ENCODE measurements at regions not wholly inside any gene's neighbourhood (a gene's known extent, or its start where the extent isn't known, plus 50 kb on each side); places are given as distances from the start of the nearest gene placed in this dataset.
"Not testable (repeated sequence)": the region's sequence is repeated elsewhere in the genome, so short reads cannot be mapped to it uniquely, and the experiment has no call there.

DNA sequence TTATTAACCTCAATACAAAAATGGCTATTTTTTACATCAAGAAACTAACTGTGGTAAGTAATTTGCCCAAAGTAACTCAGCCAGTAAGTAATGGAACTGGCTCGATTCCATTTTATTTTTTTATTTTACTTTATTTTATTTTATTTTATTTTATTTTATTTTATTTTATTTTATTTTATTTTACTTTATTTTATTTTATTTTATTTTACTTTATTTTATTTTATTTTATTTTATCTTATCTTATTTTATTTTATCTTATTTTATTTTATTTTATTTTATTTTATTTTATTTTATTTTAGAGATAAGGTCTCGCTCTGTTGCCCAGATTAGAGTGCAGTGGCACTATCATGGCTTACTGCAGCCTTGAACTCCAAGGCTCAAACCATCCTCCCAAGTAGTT is 516.3 kb upstream of the API5 start:
- DNase-seq = not testable (repeated sequence)

DNA sequence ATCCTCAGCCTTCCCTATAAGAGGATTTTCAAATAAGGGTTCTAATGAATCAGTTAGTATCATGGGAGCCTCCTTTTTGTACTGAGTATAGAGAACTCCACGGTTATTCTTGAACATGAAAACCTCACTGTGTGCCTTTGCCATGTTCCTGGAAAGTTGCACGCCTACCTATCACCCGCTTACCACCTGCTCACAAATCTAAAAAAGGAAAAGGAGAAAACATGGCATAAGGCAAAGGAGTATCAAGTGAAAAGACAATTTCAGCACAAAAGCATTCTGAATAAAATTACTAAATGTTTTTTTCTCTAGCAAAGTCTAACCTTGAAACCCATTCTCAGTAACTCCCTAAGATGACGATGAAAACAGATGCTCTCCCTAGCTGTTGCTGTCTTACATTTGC is 511.8 kb upstream of the API5 start:
- DNase-seq = no peak

DNA sequence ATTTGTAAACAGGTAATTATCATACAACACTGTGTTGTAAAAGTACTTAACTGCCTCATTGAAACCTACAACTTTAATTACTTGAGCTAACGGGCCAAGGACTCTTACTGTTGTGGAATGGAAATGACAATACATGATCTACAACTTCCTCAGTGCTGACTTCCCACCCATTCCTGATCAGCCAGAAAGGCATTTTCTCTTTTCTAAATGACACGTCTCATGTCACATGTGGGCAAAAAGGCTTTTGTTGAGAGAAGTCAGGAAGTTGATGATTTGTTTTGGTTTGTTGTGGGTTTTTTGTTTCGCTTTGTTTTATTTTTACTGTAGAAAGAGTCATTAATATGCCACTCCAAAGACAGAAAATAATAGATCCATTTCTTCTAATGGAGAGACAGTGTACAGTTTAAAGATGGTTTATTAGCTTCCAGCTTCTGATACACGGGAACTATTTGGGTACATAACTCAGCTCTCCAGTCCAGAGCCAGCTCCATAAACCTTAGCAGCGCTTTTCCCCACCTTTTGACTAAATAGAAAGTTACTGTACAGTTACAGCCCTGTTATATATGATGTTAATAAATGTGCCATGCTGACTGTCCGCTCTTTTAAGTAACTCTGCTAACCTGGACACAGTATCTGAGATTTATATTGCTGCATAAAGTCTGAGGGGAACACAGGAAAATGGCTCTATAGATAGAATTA is 509.4 kb upstream of the API5 start:
- no peak for DNase-seq

DNA sequence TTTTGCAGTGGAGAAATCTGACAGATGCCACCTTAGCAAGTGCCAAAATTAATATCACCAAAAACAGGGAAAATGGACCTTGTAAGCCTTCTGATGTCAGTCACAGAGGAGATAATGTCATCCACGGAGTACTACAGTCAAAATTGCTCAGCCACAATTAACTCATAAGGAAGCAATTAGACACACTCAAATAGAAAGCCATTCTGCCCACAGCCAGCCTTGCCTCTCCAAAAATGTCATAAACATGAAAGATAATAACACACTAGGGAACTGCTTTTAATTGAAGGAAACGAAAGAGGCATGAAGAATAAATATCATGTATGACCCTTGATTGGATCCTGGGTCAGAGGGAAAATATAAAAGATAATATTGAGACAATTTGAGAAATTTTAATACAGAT is 505.6 kb upstream of the API5 start:
- DNase-seq = no peak

DNA sequence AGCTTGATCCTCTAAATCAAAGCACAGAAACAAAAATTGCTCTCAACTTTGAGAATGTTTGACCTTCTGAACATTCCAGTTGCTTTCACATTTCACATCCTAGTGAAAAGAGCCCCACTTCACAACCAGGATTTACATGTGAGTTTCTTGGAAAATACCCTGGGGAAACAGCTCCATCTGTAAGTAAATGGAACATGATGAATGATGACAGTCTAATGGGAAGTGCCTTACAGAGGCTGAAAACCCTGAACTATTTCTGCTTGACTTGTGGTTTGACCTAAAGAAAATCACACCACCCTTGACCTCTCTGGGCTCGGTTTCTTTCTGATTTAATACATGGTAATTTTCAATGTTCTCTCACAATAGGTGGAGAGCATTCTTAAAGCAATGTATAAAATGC is 499.4 kb upstream of the API5 start:
- DNase-seq = no peak

DNA sequence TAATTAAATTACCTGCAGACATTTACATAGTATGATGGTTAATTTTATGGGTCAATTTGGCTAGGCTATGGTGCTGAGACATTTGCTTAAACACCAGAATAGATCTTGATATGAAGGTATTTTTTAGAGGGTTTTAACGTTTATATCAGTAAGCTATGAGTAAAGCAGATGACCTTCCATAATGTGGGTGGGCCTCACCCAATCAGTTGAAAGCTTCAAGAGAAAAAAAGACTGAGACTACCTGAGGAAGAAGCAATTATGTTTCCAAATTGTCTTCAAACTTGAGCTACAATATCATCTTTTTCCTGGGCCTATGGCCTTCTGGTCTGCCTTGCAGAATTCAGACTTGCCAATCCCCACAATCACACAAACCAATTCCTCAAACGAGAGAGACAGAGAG is 498.8 kb upstream of the API5 start:
- no peak for DNase-seq

DNA sequence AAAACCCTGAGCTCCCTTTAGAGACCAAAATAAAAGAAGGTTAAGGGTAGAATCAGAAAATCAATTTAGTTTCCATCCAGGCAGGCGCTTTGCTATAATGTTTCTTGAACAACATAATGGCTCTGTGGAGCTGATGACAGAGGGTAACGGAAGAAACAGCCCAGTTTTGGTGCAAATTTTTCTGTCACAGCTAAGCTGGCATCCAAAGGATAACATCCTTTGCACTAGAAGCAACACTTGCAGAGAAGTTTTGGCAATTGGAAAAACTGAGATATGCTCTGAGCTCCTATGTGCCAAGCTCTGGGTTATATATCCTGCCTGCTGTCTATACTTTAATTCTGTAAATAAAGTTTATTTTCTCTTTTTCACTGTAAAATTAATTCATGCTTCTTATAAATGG is 495.3 kb upstream of the API5 start:
- no peak for DNase-seq

DNA sequence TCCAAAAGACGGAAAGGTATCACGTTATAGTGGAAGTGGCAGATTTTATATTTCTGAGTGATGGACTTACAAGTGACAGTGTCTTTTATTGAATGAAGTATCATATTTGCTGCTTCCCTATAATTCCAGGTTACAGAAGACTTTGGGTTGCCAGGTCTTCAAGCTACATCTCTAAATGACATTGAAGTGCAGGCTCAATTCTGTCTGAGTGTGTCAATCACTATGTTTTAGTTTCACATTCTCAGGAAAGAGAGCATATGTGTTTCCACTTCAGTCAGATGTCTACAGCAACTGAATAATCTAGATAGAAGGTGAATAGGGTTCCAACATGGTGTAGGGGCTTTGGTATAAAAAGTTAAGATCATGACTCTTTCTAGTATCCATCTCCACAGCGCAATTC is 492.7 kb upstream of the API5 start:
- DNase-seq = no peak

DNA sequence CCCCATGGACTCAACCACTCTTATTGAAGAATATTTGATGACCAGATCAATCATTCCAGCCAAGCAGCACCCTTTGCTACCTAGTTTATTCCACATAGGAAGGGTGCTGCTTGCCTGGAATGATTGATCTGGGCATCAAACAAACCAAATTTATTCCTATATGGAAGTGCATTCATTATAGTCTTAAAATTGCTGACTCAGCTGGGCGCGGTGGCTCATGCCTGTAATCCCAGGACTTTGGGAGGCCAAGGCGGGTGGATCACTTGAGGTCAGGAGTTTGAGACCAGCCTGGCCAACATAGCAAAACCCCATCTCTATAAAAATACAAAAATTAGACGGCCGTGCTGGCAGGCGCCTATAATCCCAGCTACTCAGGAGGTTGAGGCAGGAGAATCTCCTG is 489.6 kb upstream of the API5 start:
- not testable (repeated sequence) for DNase-seq

DNA sequence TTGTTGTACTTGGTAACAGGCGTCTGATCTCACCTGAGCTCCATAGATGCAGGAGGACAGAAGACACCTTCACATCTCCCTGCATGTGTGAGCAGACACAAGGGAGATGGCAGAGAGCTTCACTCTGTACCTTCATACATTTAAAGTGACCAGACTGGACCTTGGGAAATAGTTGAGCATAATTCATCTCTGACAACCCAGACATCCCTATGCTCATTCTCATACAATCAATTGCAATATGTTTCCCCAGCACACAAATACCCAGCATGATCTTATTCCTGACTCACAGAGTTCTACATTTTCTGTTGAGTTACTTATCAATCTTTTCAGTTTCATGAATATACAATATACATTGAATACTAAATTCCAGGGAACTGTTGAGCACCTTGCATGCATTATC is 488.2 kb upstream of the API5 start:
- no peak for DNase-seq

DNA sequence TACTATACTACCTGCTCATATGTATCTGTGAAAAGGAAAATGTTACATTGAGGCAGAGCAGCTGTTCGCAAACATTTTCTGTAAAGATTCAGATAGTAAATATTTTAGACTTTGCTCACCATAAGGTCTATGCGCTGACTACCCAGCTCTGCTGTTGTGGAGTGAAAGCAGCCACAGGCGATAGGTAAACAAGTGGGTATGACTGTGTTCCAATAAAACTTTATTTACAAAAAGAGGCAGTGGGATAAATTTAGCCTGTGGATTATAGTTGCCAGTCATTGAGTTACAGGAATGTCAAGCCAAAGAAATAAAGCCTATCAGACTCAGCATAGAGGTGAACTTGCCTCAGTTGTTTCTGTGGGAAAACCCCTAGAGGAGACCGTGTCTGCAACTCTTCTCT is 487.7 kb upstream of the API5 start:
- no peak for DNase-seq

DNA sequence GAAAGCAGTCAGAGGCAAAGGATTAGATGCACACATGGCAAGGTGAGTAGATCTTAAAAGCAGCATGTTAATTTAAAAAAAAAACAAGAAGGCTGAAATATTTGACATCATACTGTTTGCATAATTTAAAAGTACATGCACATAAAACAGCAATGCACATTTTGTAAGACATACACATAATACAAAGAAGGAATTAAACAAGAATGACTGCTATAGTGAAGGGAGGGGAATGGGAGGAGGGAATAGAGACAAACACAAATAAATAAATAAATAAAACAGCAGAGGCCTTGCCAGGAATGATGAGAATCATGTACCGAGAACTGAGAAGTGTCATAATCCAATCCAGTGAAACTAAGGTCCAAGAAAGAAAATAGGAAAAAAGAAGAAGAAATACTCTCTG is 486.2 kb upstream of the API5 start:
- DNase-seq = no peak

DNA sequence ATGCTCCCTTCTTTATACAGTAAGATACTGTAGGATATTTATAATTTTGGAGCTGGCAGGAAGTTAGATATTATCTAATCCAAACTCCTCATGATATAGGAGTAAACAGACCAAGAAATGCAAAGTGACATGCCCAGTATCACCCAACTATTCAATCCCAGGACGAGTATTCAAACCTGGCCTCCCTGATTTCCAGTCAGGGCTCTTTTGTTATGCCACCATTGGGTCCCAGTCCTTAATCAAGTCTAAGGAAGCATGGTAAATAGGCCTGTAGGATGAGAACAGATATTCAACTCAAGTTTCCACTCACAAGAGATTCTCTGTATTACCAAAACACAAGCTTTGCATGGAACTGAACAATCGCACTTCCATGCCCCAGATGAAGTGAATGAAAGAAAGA is 484.0 kb upstream of the API5 start:
- DNase-seq = no peak

DNA sequence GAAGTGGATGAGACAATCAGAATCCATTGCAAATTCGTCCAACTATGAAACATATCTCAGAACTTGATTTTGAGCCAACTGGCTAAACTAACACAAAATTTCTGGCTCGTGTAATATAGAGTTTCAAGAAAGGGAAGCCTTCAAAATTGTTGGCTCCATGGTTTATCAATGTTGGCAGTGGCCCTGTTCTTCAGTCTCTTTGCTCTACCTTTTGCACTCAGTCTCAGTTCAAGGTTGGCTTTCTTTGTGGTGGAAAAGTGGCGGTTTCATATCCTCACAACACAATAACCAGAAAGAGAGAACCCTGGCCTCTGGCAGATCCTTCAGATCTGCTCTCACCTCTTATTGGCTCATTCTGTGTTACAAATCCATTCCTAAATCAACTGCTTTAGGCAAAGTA is 473.8 kb upstream of the API5 start:
- no peak for DNase-seq

DNA sequence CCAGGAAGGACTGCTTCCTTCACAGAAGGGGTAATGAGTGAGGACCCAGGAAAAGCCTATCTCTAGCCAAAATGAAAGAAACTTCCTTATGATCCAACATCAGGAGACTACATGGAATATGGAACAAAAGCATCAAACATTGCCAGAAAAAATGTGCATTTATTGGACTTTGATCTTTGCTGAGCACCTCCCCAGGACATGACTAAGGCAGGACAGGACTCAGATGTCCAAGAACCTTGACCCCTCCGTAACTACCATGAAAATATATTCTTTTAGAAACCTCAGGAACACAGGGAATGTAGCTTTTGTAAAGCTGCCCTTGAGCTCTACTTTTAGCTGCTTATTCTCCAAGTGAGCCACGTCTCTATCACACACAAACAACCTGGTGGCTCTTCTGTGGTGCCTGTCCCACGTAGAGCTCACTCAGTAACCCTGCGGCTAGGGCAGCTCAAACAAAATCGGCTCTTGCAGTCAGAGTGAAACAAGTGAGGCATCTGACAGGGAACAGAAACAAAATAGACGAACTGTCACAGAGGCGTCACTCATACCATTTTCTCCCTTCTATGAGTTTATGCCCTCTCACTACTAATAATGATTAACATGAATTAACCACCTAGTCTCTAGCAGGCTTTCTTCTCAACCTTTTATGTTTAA is 471.5 kb upstream of the API5 start:
- no peak for DNase-seq

DNA sequence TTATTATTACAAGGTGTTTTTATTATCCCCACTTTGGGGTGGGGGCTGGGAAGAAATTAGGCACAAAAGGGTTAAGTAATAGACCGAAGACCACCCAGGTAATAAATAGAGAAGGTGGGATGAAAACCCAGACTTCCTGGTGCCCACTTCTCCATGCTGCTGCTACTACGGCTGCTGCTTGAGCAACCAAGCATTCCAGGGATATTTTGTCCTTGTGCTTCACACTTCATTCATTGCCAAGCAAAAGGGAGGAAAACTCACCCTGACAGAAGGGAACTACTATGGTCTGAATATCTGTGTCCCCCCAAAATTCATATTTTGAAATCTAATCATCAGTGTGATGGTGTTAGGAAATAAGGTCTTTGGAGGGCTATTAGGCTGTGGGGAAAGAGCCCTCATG is 470.9 kb upstream of the API5 start:
- DNase-seq = no peak

DNA sequence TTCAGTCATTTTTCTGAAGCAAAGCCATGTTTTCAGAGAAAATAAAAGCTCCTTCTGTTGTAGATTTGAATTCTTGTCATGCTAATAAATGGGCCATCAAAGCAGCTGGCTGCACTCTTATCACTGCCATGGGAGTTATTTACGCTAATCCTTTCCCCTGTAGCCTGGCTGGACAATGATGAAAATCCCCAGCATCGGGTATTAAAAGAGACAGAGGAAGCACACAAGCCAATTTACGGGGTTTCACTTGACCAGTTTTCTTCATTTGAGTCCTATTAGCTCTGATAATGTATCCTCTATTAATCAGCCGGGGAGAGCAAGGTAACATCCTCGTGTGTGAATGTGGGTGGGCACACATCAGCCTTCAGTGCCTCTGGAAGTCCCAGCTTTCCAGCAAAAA is 470.2 kb upstream of the API5 start:
- no peak for DNase-seq

DNA sequence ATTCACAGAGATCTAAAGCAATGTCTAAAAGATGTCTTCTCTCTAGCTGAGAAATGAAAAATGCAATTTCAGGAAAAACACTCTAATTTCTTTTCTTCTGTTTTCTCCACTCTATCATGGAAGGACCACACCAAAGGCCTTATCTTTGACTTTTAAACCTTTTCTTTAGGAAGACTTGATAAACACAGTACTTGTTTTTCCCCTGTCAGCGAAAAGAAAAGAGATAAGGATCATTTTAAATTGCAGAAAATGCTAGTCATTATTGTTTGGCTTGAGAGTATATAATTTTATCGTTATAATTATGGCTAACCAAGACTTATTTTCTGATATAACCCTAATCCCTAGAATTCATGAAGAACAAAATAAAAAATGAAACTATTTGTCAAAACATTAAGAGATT is 462.4 kb upstream of the API5 start:
- DNase-seq = no peak

DNA sequence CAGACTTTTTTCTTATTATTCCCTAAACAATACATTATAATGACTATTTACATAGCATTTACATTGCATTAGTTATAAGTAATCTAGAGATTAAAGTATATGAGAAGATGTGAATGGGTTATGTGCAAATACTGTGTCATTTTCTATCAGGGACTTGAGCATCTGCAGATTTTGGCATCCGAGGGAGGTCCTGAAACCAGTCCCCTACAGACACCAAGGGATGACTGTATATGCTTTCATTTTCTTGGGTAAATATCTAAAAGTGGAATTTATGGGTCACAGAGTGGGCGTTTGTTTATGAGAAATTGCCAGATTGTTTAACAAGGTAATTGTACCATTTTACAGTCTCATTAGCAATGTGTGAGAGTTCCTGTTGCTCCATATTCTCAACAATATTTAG is 454.5 kb upstream of the API5 start:
- DNase-seq = no peak

DNA sequence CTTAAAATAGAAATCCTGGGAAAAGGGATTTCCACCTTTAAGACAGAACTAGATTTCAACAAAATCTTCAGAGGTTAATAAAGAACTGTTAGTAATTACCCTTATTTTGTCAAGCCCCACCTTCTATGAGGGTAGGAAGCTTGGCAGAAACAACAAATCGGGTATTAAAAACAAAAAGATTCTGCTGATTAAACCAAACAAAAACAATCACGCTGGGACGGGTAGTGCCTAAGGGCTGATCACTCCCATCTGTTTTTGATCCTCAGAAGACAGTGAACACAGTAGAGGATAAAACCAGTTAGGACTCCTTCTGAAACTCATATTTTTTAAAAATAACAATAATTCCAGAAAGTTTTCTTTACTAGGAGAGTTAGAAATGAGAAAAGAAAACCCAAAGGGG is 441.3 kb upstream of the API5 start:
- no peak for DNase-seq

DNA sequence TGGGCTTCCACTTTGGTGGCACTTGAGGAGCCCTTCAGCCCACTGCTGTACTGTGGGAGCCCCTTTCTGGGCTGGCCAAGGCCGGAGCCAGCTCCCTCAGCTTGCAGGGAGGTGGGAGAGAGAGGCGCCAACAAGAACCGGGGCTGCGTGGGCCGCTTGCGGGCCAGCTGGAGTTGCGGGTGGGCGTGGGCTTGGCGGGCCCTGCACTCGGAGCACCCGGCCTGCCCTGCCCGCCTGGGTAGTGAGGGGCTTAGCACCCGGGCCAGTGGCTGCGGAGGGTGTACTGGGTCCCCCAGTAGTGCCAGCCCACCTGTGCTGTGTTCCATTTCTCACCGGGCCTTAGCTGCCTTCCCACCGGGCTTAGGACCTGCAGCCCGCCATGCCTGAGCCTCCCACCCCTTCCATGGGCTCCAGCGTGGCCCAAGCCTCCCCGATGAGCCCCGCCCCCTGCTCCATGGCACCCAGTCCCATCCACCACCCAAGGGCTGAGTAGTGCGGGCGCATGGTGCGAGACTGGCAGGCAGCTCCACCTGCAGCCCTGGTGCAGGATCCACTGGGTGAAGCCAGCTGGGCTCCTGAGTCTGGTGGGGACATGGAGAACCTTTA is 437.9 kb upstream of the API5 start:
- not testable (repeated sequence) for DNase-seq

DNA sequence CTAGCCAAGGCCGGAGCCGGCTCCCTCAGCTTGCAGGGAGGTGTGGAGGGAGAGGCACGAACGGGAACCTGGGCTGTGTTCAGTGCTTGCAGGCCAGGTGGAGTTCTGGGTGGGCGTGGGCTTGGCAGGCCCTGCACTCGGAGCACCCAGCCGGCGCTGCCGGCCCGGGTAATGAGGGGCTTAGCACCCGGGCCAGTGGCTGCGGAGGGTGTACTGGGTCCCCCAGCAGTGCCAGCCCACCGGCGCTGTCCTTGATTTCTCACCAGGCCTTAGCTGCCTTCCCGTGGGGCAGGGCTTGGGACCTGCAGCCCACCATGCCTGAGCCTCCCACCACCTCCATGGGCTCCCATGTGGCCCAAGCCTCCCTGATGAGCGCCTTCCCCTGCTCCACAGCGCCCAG is 430.5 kb upstream of the API5 start:
- DNase-seq = not testable (repeated sequence)

DNA sequence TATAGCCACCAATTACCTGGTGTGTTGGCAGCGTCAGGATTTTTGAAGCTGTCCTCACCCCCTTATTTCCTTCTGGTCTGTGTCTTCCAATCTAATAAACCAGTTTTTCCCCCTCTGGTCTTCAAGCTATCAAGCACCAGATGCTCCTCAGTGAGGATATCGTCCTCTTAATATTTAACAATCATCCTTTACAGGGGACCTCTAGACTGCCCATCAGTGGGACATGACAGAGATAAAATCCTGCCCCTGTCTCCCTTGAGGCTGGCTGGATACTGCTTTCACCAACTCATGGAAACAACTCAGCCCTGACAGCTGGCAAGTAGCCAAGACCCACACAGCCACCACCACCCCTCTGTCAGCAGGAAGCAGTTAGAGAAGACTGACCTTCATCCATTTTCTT is 421.0 kb upstream of the API5 start:
- no peak for DNase-seq

DNA sequence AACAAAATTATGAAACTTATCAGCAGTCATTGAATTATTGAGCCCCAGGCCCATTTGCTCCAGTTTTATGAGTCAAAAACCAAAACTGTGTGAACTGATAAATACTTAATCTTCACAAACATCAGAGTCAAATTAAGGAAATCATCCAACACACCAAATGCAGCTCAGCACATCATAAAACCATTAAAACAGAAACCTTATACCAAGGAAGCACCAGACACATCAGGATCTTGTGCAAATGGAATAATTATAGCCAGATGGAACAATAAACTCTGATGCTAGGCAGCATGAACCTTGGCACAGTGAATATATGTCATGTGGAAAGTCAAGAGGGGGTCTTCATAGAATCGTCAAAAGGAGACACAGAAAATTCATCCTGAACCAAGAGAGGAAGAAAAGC is 410.7 kb upstream of the API5 start:
- DNase-seq = no peak

DNA sequence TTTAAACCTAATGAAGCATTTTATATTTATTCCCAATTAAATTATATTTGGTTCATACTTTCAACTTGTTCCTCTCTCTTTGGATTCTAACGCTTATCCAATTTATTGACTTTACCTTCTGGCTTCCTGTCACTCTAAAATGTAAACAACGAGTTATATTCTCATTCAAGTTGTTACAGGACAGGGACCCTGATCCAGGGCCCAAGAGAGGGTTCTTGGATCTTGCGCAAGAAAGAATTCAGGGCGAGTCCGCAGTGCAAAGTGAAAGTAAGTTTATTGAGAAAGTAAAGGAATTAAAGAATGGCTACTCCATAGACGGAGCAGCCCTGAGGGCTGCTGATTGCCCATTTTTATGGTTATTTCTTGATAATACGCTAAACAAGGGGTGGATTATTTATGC is 405.6 kb upstream of the API5 start:
- no peak for DNase-seq

Data from NCI-H2081 (cell line).